Bone marrow (tissue), 2 donors: ENCODE measurements at regions not wholly inside any gene's neighbourhood (a gene's known extent, or its start where the extent isn't known, plus 50 kb on each side); places are given as distances from the start of the nearest gene placed in this dataset.

Experiments used
- DNase-seq, 2 donors: peaks; one replicate each; lab custom pipeline; 2025; lab: John Stamatoyannopoulos, UW

GRCh38 chr18:70507970-70508369 is 219.1 kb downstream of the SOCS6 start:
- DNase-seq, result no peak

DNA sequence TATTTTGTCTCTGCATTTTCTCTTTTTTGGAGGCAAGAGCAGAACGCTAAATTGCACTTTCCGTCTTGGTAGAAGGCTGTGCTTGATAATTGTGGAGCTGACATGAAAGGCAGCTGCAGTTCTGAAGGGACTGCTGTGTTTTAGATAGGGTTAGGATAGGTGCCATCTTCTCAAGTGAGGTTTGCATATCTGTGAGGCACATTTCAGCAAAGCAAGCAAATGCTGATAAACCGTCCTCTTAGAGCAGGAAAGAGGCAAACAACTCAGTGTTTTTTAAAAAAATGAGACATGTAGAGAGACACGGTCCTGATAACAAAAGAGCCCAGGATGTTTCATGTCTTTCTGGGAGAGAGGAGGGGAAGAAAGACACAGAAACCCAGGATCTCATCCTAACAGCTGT is 217.7 kb downstream of the SOCS6 start:
- no peak for DNase-seq

GRCh38 chr18:70503060-70503459 is 214.2 kb downstream of the SOCS6 start:
- no peak for DNase-seq

DNA sequence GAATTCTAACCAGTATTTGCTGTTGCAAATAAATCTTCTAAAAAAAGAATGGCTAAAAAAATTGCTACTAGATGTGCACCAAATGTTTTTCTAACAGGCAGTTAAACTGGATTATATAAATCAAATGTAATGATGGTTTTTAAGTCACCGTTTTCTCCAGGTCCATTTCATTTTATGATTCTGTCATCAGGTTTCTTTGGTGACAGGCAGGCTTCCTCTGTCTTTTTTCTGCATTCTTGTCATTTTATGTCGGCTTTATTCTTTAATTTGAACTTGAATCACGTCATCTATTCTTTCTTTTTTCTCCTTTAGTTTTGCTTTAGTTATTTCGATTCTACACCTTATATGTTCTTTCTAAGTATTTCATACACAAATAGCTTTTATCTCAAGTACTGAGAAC is 212.5 kb downstream of the SOCS6 start:
- DNase-seq, result no peak

DNA sequence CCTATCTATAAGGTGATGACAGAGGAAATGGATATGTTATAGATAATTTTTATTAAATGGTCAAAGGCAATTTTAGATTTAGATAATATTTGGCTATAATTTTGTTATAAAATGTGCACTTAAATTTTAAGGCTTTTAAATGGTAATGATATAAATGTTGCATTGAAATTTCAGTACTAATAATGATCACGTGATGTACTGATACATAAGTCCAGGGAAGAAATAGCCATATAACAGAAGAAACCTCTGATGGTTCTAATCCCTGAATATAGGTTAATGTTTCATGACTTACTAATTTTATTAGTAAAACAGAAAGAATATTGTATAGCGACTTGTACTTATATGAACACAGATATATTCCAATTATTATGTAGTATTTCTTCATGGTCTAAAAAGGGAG is 211.9 kb downstream of the SOCS6 start:
- DNase-seq, result no peak

DNA sequence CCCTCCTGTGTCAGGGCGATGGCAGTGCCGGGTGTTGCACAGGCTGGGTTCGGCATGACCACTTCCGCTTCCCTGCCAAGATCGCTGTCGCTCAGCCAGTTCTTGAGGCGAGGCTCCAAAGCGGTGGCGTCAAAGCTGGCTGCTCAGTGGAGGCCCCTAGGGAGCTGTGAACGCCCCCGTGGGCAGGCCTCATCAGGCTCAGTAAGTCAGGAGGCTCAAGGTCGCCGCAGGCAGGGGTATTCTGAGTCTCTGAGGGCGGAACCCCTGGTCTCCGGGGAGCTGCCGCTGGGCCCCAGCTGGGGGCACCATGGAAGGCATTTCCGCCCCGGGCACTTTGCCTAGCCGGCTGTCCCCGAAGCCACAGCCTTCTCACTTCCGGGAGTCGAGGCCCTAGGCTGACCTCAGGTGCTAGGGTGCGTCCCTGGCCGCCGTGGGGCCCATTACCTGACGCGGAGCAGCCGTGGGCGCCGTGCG is 210.4 kb downstream of the SOCS6 start:
- no peak for DNase-seq

DNA sequence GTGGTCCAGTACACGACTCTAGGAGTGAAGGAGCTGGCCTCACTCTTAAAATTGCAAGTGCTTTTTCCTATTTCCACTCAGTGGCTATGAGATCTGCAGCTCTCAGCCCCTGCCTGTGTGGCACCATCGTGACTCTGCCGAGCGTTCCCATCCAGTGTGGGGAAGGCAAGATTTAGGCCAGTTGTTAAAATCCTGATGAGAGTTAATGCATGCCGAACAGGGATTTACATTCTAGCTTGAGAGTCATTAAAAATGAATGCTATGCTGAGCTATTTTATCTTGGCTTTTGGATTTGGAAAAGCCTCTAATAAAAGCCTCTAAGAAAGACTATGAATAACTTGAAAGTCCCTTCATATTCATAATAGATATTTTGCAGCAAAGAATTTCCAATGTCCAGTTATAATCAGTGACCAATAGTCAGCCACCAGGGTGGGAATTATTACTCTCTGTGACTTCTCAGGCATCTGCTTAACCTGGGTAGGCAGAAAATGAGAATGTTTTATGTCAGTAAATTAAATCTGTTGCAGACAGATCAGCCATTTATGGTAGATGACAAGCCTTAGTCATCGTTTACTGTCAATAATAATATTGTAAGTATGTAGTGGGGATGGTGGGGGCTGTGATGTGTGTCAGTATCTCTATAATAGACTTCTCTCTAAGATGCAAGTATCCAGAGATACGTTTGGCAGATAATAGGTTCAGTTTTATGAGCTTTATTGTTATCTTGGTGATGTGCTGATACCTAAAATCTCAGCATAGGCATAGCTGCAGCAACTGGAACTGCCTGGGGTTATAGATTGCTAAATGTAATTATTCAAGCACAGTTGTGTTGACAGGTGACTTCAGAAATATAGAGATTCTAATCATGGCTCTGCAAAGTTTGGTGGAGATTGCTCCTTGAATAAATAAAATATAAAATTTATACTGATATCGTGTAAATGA is 207.8 kb downstream of the SOCS6 start:
- DNase-seq, result no peak

- no peak for DNase-seq
Observed at GRCh38 chr18:70494524-70494923, 205.7 kb downstream of the SOCS6 start.

DNA sequence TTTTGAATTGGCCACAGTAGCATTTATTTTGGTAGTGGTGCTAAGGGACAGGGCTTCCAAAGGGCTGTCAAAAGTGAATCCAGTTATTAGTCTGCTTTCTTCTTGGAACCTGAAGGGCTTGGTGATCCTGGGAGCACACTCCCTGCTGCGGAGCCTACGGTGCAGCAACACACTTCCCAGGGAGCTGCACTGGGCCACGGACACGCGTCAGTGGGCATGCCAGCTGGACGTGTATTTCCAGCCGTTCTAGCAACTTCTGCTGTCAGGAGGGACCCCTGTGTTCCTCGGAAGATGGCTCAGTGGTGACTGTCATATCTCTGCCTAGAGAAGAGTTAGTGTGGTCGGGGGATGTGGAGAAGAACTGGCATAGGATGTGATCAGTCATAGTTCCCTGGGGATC is 204.6 kb downstream of the SOCS6 start:
- no peak for DNase-seq

DNA sequence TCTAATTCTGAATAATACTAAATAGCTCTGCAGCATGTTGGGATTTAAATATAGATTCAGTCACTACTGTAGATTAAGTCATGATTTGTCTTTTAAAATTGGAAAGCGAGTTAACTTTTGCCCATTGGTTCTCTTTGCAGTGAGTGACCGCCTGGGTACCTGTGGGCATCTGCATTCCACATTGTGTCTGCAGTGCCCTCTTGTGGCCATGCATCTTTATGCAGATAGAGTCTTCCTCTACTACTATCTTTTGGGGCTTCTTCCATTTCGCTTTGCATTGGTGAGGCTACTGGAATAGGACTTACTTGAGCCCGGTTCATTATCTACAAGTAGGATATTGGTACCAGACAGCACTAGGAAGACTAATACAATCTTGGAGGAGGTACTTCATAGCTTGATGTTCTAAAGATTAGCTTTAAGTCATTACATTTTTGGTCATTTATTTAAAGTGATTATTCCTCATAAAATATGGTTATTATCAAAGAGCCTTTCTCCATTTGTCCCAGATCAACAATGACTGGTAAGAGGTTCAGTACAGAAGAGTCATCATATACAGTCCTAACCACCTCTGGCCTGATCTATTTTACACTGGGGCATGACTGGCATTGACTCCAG is 203.0 kb downstream of the SOCS6 start:
- DNase-seq, result peak; percentile 1 to 12

DNA sequence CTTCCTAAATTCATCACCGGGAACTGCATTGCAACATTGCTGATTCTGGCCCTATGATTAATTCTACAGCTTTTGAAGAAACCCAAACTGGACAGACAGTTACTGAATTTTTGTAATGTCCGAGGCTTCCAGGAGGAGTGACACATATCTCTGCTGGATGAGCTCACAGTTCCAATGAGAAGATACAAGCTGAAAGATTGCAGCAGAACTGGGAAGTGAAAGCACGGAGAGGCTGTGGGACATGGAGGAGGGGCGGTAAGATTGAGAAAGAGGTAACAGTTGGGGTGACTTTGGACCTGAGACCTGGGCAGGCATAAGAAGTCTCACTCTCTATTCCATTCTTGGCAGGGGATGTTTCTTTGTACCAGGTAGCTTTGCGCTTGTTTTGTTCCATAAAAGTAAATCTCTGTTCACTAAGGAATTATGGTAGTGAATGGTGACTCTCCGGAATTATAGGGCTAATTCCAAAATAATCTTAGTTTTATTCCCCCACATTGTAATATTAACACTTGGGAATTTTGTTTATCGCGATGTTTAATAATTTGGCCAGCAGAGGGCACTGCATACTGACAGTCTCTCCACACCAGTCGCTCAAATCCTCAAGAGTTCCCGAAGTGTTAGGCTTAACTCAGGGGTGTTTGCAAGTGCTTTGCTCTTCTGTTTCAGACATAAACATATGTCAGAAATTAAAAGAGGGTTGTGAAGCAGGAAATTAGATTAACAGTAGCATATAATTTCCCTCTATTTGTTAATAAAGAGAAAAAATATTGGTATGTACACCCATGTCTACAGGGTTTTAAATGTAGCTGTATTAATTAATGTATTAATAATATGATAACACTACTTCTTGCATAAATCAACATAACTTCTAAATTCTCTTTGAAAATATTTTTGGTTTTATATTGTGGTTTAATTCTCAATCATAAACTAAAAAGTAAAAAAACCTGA is 201.4 kb downstream of the SOCS6 start:
- DNase-seq, result peak; percentile 12 to 25

DNA sequence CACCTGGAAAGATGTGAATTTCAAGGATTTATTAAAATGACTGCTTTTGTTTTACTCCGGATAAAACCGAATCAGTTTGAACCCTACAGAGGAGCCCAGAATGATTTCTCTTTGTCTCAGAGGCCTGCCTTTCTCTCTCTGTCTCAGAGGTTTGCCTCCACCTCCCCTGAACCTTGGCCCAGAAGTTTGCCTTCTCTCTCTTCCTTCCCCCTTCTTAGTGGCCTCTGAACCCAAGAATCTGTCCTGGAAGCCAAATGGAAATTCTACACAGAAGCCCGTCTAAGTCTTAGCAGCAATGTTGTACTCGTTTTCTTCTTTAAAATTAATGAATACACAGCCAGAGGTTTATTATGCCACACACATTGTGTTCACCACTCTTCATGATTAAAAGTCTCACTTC is 200.7 kb downstream of the SOCS6 start:
- no peak for DNase-seq

GRCh38 chr18:70469916-70470315 is 181.1 kb downstream of the SOCS6 start:
- DNase-seq, result no peak

DNA sequence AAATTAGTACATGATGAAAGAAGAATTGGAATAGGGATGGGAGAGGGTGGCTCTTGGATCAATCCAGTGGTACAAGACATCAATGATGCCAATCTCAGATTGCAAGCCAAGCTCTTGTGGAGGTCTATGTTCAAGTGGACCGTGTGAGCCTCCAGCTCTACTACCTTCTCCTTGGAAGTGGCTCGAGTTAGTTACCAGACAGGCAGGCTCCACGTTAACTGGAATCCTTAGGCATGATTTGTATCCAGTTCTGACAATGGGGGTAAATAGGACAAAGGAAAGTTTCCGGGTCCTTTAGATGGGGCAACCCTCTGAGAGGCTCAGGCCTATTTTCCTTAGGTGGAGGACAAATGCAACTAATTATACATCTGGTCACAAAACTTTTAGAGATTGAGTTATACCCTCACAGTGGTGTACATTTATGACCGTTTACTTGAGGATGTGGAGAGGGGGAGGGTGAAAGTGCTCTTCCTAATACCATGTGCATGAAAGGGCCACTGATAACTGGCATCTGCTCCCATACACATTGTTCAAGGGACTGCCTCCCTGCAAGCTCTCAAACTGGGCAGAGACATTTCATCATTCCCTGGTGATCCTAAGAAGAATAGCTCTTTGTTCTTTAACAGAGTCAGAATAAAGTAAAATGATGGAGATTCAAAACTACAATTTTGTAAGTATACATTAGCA is 180.2 kb downstream of the SOCS6 start:
- no peak for DNase-seq

- peak in 1 of 2 donors; percentile 44 for DNase-seq
Observed at GRCh38 chr18:70464343-70465114, 175.7 kb downstream of the SOCS6 start.

GRCh38 chr18:70463085-70463484 is 174.2 kb downstream of the SOCS6 start:
- DNase-seq, result no peak

GRCh38 chr18:70462078-70462439 is 173.2 kb downstream of the SOCS6 start:
- DNase-seq, result no peak

DNA sequence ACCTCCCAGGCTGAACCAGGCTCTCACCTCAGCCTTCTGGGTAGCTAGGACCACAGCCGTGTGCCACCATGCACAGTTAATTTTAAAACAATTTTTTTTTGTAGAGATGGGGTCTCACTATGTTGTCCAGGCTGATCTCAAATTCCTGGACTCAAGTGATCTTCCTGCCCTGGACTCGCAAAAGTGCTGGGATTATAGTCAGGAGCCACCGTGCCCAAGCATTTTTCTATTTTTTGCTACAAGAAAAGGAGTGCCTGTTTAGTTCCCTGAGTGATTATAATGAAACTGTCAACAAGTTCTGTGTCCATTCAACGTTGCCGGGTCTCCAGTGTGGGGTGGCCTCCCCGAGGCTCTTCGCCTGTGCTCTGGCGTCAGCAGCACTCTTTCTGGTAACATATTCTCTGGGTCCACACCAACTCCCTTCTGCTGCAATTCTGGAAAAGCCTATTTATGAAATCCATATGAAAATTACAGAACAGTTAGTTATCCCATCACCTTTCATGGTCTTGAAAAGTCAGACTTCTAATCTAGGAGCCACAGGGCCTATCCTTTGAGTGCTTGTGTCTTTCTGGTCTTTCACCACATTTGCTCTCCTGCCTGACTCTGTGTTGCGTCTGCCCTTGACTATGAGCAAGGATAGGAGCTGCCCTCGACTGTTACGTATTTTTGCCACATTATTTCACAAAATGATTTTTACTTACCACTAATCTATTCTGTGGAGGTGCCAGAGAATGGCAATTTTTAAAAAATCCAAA is 172.7 kb downstream of the SOCS6 start:
- DNase-seq, result no peak

DNA sequence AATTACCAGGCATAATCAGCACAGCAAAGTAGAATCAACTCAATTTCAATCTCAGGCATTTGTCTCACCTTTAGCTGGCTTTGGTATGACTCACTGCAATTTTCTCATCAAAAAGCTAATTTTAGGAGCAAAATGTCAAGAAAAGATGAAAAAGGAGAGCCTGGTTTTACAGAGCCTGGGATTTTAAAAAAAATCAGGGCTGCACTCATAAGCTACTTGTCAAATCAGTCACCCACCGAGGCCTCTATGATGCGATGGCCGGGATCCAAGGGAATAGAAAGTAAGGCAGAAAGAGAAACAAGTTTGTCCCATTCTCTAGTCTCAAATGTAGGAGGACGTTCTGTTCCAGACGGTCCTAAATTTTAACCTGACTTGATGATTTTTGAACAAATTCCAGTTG is 170.9 kb downstream of the SOCS6 start:
- DNase-seq, result no peak

- DNase-seq, result no peak
Observed at GRCh38 chr18:70459251-70459650, 170.4 kb downstream of the SOCS6 start.
